K562 (cell line): ENCODE measurements at regions not wholly inside any gene's neighbourhood (a gene's known extent, or its start where the extent isn't known, plus 50 kb on each side); places are given as distances from the start of the nearest gene placed in this dataset.
A peak's percentile ranks its signal among the peaks of the same experiment; 100 is the strongest.

Experiments
- DPF2 ChIP-seq: fragments of 450-650 bp; IDR thresholded peaks from 2 replicates; pipeline ENCODE4 v1.6.1; 2016
- PYGO2 ChIP-seq: fragments of 450-650 bp; IDR thresholded peaks from 2 replicates; pipeline ENCODE4 v1.6.1; 2016; ENCODE audit warnings: mild to moderate bottlenecking, missing genetic modification characterization, moderate library complexity, missing compliant biosample characterization
- ZBTB17 ChIP-seq: fragments of 450-650 bp; formaldehyde crosslinking; IDR thresholded peaks from 2 replicates; pipeline ENCODE4 v1.4.0; 2020; ENCODE audit warnings: mild to moderate bottlenecking
- ZC3H8 ChIP-seq: fragments of 450-650 bp; IDR thresholded peaks from 2 replicates; pipeline ENCODE4 v1.6.1; 2017
- TF ChIP-seq, protein P1 (sequence below), 2 experiments: fragments of 450-650 bp; conservative IDR thresholded peaks; 2 replicates each; pipeline ENCODE4 v1.6.1; 2017; ENCODE audit warnings: mild to moderate bottlenecking in 2 of 2, moderate library complexity in 2 of 2
- TF ChIP-seq, protein P2 (sequence below), 3 experiments: fragments of 200-800 bp in 1 of 3; fragments of 250-450 bp in 1 of 3; fragments of 450-650 bp in 1 of 3; sonication (Bioruptor Pico) in 1 of 3; sonication (Bioruptor generic) in 1 of 3; formaldehyde crosslinking in 1 of 3; IDR thresholded peaks; 2 replicates each; pipeline versions ENCODE4 v1.6.1 to v1.8.0; 2016 to 2022; ENCODE audit warnings: mild to moderate bottlenecking in 2 of 3, missing genetic modification characterization in 2 of 3, missing compliant biosample characterization in 1 of 3, moderate library complexity in 1 of 3
- TF ChIP-seq, protein P3 (sequence below), 2 experiments: fragments of 150-350 bp in 1 of 2; IDR thresholded peaks; 2 replicates each; pipeline ENCODE4 v1.6.1; 2012 to 2016; ENCODE audit warnings: low read depth in 2 of 2, low read length in 2 of 2, mild to moderate bottlenecking in 1 of 2, moderate library complexity in 1 of 2
- TF ChIP-seq, protein P4 (sequence below): IDR thresholded peaks from 3 replicates; pipeline ENCODE4 v1.6.1; 2011; ENCODE audit warnings: borderline replicate concordance, mild to moderate bottlenecking, moderate library complexity; ENCODE audit not compliant: insufficient read length; ENCODE audit errors: extremely low read depth
- TF ChIP-seq, protein P5 (sequence below), 2 experiments: fragments of 450-650 bp in 1 of 2; IDR thresholded peaks; 2 replicates each; pipeline ENCODE4 v1.6.1; 2011 to 2017; ENCODE audit warnings: low read depth in 2 of 2, antibody characterized with exemption in 1 of 2, borderline replicate concordance in 1 of 2, low read length in 1 of 2, mild to moderate bottlenecking in 1 of 2, mixed read lengths in 1 of 2; ENCODE audit not compliant: control insufficient read depth in 1 of 2

DNA sequence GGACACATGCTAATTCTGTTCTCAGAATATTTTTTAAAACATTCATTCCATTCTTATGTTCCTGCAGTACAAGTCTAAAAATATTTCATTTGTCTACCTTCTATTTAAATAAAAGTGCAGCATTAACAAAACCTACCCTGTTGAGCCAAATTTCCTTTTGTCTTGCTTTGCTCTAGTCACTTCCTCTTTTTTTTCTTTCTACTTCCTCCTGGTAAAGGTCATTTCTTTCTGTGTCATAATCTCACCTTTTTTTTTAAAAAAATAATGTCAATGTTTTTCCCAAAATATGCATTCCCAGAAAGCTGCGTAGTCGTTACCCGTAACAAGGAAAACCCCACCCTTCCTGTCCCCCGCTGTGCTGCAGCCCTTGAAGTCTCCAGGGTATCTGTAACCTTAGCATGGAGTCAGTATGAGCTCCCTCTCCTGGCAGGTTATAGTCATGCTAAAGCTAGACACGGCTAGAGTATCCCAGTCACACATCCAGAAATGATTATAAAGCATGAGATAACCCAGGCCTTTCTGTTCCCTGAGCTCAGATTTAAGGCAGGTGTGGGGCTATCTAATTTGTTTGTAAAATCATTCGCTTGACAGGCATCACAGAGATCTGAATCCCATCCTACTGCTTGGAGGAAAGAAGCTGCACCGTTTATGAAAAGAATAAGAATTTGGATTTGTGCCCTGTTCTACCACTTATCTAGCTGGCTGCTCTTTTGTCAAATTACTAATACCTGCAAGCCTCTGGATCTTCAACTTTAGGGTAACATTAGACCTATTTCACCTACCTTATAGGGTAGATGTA is 51.1 kb upstream of the EED start (continued):
- TF ChIP-seq, protein P1, sequence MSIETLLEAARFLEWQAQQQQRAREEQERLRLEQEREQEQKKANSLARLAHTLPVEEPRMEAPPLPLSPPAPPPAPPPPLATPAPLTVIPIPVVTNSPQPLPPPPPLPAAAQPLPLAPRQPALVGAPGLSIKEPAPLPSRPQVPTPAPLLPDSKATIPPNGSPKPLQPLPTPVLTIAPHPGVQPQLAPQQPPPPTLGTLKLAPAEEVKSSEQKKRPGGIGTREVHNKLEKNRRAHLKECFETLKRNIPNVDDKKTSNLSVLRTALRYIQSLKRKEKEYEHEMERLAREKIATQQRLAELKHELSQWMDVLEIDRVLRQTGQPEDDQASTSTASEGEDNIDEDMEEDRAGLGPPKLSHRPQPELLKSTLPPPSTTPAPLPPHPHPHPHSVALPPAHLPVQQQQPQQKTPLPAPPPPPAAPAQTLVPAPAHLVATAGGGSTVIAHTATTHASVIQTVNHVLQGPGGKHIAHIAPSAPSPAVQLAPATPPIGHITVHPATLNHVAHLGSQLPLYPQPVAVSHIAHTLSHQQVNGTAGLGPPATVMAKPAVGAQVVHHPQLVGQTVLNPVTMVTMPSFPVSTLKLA (conservative IDR thresholded peaks at IDR 0.05): peak; percentile 27 to 58; a peak in 2 of 4 replicates
- TF ChIP-seq, protein P2, sequence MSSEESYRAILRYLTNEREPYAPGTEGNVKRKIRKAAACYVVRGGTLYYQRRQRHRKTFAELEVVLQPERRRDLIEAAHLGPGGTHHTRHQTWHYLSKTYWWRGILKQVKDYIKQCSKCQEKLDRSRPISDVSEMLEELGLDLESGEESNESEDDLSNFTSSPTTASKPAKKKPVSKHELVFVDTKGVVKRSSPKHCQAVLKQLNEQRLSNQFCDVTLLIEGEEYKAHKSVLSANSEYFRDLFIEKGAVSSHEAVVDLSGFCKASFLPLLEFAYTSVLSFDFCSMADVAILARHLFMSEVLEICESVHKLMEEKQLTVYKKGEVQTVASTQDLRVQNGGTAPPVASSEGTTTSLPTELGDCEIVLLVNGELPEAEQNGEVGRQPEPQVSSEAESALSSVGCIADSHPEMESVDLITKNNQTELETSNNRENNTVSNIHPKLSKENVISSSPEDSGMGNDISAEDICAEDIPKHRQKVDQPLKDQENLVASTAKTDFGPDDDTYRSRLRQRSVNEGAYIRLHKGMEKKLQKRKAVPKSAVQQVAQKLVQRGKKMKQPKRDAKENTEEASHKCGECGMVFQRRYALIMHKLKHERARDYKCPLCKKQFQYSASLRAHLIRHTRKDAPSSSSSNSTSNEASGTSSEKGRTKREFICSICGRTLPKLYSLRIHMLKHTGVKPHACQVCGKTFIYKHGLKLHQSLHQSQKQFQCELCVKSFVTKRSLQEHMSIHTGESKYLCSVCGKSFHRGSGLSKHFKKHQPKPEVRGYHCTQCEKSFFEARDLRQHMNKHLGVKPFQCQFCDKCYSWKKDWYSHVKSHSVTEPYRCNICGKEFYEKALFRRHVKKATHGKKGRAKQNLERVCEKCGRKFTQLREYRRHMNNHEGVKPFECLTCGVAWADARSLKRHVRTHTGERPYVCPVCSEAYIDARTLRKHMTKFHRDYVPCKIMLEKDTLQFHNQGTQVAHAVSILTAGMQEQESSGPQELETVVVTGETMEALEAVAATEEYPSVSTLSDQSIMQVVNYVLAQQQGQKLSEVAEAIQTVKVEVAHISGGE (CRISPR knock-in tag; IDR thresholded peaks at IDR 0.05): no peak; a peak in 1 of 6 replicates
- TF ChIP-seq ZC3H8 (no peak), ZBTB17 (no peak; the same call in 1 of the 2 replicates), DPF2 (peak; percentile 89), PYGO2 (peak; percentile 52; the same call in 1 of the 2 replicates)
- TF ChIP-seq, protein P3, sequence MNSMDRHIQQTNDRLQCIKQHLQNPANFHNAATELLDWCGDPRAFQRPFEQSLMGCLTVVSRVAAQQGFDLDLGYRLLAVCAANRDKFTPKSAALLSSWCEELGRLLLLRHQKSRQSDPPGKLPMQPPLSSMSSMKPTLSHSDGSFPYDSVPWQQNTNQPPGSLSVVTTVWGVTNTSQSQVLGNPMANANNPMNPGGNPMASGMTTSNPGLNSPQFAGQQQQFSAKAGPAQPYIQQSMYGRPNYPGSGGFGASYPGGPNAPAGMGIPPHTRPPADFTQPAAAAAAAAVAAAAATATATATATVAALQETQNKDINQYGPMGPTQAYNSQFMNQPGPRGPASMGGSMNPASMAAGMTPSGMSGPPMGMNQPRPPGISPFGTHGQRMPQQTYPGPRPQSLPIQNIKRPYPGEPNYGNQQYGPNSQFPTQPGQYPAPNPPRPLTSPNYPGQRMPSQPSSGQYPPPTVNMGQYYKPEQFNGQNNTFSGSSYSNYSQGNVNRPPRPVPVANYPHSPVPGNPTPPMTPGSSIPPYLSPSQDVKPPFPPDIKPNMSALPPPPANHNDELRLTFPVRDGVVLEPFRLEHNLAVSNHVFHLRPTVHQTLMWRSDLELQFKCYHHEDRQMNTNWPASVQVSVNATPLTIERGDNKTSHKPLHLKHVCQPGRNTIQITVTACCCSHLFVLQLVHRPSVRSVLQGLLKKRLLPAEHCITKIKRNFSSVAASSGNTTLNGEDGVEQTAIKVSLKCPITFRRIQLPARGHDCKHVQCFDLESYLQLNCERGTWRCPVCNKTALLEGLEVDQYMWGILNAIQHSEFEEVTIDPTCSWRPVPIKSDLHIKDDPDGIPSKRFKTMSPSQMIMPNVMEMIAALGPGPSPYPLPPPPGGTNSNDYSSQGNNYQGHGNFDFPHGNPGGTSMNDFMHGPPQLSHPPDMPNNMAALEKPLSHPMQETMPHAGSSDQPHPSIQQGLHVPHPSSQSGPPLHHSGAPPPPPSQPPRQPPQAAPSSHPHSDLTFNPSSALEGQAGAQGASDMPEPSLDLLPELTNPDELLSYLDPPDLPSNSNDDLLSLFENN (IDR thresholded peaks at IDR 0.05; ENCODE audit: low read depth in 2 of 2, low read length in 2 of 2): peak in 1 of 2 experiments; percentile 55; a peak in 1 of 4 replicates
- TF ChIP-seq, protein P4, sequence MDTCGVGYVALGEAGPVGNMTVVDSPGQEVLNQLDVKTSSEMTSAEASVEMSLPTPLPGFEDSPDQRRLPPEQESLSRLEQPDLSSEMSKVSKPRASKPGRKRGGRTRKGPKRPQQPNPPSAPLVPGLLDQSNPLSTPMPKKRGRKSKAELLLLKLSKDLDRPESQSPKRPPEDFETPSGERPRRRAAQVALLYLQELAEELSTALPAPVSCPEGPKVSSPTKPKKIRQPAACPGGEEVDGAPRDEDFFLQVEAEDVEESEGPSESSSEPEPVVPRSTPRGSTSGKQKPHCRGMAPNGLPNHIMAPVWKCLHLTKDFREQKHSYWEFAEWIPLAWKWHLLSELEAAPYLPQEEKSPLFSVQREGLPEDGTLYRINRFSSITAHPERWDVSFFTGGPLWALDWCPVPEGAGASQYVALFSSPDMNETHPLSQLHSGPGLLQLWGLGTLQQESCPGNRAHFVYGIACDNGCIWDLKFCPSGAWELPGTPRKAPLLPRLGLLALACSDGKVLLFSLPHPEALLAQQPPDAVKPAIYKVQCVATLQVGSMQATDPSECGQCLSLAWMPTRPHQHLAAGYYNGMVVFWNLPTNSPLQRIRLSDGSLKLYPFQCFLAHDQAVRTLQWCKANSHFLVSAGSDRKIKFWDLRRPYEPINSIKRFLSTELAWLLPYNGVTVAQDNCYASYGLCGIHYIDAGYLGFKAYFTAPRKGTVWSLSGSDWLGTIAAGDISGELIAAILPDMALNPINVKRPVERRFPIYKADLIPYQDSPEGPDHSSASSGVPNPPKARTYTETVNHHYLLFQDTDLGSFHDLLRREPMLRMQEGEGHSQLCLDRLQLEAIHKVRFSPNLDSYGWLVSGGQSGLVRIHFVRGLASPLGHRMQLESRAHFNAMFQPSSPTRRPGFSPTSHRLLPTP: no peak
- TF ChIP-seq, protein P5, sequence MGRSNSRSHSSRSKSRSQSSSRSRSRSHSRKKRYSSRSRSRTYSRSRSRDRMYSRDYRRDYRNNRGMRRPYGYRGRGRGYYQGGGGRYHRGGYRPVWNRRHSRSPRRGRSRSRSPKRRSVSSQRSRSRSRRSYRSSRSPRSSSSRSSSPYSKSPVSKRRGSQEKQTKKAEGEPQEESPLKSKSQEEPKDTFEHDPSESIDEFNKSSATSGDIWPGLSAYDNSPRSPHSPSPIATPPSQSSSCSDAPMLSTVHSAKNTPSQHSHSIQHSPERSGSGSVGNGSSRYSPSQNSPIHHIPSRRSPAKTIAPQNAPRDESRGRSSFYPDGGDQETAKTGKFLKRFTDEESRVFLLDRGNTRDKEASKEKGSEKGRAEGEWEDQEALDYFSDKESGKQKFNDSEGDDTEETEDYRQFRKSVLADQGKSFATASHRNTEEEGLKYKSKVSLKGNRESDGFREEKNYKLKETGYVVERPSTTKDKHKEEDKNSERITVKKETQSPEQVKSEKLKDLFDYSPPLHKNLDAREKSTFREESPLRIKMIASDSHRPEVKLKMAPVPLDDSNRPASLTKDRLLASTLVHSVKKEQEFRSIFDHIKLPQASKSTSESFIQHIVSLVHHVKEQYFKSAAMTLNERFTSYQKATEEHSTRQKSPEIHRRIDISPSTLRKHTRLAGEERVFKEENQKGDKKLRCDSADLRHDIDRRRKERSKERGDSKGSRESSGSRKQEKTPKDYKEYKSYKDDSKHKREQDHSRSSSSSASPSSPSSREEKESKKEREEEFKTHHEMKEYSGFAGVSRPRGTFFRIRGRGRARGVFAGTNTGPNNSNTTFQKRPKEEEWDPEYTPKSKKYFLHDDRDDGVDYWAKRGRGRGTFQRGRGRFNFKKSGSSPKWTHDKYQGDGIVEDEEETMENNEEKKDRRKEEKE (IDR thresholded peaks at IDR 0.05; ENCODE audit: borderline replicate concordance in 1 of 2, control insufficient read depth in 1 of 2, low read depth in 2 of 2, low read length in 1 of 2): no peak
